Forelimb muscle (tissue), 1 donor: ENCODE measurements at regions not wholly inside any gene's neighbourhood (a gene's known extent, or its start where the extent isn't known, plus 50 kb on each side); places are given as distances from the start of the nearest gene placed in this dataset.

Experiments used
- DNase-seq: peaks from one replicate; pipeline ENCODE4 v3.0.0-alpha.2; 2013; ENCODE audit warnings: low read depth

DNA sequence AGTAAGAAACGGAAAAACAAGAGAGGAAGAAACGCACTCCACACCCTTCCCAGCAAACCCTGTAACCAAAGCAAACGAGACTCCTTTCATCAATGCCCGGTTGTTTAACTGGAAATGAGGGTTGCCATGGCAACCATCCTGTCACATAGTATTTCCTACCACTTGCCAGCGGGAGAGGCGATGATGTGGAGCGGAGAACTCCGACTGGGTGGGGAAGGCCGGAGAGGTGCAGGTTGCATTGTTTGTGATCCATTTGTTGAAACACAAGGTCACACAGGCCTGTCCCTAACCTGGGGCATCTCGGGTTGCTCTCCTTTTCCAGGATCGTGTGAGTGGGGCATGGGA is 609.9 kb downstream of the BUD13 start:
- DNase-seq, result no peak

DNA sequence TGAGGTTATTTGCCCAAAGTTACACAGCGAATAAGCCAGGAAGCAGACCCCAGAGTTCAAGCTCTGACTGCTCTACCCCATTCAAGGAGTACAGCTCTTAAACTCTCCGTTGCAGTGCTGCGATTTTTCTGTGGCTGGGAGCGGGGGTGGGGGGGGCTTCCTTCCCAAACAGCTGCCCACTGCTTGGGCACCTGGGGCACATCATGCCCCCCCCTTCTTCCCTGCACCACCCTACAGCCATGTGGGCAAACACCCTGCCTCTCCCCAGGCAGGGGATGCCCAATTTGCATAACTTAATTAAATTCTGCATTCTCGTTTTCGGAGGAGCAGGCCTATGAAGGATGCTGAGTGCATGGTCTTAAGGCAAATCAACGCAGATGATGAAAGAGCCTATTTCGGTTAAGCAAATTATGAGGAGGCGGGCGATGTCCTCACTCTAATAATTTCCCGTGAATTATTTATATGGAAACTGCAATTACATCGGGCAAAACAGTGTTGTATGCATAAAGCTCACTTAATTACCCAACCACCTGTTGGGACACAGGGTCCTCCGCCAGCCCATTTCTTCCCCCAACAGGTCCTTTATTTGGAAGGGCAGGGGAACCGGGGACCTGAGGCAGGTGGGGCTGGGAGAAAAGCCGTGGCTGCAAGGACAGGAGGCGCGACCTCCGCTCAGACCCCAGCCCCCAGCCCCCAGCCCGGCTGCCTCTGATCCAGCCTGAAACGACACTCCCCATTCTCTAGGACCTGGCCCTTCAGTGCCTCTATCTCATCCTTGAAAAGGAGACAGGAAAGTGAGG is 610.5 kb downstream of the BUD13 start:
- no peak for DNase-seq

DNA sequence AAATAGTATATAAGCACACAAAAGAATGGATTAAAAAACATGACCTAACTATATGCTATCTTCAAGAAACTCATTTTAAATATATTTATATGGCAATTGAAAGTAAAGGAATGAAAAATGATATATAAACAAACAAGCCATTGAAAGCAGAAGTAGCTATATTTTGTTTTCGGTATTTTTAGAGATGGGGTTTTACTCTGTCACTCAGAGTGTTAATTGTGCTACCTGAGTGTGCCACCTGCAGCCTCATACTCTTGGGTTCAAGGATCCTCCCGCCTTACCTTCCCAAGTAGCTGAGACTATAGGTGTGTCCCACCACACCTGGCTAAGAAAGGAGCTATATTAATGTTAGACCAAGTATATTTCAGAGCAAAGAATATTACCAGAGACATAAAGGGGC is 624.1 kb downstream of the BUD13 start:
- DNase-seq, result no peak

DNA sequence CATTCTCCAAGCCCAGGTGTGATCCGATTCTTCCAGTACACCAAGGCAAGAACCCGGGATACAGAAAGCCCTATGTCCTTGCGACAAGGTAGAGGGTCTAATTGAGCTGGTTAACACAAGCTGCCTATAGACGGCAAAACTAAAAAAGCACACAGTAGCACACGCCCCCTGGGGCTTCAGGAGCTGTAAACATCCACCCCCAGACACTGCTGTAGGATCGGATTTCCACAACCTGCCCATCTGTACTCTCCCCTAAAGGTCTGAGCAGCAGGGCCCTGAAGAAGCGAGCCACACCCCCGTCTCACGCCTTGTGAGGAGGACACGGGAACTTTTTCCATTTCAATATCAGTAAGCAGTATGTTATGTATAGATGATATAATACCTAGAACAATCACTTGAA is 624.7 kb downstream of the BUD13 start:
- DNase-seq, result no peak

DNA sequence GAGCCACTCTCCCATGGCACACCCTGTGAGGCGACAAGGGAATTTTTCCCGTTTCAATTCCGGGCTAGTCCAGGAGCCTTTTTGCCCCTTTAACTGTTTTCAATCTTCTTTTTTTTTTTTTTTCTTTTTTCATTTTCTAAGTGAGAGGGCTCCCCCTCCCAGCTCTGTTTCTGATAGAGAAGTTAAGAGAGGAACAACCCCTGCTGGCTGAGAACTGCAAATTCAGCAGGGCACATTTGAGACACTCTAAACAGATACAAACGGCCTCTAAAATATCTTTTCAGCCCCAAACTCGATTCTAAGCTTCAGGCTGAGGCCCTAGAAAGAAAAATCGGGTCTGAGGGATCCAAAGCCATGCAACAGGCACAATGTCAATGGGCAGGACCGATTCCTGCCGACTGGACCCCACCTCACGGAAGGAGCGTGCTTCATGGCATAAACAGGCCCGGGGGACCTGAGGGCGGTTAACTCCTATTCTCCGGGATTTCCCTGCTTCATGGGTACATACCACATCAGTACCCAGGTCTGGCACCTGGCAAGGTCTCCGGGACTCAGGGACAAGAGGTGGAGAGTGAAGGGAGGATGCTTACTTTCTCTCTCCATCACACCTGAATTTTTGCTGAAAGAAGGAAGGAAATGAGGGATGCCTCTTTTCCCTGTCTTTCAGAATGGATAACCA is 627.5 kb downstream of the BUD13 start:
- no peak for DNase-seq

DNA sequence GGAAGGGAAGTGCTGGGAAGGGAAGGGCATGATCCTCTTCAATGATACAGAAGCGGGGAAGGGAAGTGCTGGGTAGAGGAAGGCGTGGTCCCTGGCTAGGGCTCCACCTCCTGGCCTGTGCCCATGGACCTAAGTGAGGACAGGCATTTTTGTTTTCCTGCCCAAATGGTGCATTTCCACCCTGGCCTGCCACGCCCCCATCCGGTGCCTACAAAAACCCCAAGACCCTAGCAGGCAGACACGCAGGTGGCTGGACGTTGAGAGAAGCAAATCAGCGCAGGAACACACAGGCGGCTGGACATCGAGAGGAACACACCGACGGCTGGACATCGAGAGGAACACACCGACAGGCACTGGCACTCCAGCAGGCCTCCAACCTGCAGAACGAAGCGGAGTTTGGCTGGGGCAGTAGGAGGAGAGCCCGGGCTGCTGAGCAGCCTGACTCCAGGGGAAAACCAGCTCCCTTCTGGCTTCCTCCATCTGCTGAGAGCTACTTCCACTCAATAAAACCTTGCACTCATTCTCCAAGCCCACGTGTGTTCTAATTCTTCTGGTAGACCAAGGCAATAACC is 628.3 kb downstream of the BUD13 start:
- no peak for DNase-seq

DNA sequence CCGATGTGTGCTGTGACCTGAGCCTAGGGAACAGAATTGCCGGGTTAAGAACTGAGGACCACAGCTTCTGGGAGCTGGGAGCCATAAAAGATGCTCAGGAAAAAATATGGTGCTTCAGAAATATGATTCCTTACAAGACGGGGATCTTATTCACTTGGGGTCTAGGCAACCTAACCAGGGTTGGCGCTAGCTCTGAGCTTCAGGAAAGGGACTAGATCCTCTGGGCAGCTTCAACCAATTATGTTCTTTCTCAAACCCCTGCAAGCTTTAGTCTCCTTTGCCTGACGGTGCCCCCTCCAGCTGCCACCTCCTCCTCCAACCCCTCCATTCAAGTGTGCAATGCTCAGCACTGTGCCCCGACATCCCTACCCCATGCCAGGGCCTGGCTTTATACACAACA is 634.1 kb upstream of the CADM1 start:
- no peak for DNase-seq

DNA sequence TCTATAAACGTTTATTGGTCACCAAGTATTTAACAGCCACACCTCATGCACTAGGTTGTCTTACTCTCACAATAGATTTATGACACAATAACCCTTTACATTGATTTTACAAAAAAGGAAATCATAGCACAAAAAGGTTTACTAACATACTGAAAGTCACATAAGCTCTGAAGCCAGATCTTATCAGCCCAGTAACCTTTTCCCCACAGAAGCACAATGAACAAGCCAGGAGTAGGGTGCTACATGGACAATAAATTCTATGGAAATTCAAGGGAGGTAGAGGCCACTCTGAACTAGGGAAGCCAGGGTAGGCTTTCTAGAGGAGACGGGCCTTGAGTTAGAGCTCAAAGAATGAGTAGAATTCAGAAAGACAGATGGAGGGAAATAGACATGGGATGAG is 633.5 kb upstream of the CADM1 start:
- DNase-seq, result no peak

DNA sequence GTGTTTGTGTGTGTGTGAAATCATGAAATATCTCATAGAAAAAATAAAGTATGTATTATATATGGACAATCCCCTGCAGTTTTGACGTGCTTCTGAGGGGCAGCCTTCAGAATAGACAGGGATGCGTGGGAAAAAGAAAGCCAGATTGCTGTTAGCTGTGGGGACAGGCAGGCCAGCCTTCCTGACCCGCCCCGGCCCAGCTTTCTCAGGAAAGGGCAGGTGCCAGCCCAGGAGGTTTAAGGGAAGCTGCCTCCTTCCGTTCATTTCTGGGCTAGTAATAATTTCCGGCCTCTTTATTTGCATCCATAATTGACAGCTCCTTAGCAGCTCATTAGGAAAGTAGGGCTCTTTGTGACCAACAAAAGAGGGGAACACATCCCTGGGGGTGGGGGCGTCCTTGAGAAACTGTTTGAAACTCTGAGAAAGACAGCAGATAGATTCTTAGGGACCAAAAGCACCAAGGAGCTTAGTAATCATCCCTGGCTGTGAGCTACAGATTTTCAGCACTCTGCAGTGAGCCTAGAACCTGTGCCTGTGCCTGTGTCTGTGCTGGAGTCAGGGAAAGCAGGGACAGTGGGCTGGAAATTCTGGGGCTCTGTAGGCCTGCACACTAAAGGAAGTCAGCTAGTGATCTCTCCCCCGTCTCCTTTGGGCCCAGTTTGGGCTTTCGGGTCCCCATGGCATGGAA is 632.9 kb upstream of the CADM1 start:
- no peak for DNase-seq

DNA sequence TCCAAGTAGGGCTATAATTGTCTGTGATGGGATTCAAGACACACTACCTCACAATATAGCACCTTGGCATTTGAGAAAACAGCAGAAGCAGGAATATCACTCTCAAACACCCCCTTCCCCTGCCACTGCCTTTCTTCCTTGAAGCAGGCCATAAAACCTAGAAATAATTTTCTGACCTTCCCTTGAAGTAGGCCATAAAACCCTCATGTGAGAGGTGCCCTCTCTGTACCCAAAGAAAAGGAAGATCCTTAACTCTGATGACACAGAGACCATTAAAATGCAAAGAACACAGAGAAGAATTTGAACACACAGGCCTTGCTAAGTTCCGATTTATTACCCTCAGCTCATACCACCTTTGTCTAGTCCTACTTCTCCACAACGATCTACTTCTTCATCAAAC is 631.7 kb upstream of the CADM1 start:
- DNase-seq, result no peak

DNA sequence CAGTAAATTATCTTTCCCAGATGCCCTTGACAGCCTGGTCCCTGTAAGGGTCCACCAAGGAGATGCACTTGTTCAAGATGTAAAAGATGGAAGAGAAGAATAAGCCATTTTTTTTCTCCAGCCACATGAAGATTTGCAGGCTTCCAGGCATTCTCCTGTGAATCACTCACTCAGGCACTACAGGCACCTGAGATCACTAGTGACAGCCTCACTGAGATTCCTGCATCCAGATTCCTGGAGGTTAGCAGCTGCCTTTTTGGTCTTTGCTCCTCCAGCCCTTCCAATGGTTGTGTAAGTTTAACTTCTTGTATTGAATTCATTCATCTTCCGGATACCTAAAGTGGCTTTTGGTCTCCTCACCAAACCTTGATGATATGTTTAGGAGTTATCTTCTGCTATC is 630.2 kb upstream of the CADM1 start:
- no peak for DNase-seq

DNA sequence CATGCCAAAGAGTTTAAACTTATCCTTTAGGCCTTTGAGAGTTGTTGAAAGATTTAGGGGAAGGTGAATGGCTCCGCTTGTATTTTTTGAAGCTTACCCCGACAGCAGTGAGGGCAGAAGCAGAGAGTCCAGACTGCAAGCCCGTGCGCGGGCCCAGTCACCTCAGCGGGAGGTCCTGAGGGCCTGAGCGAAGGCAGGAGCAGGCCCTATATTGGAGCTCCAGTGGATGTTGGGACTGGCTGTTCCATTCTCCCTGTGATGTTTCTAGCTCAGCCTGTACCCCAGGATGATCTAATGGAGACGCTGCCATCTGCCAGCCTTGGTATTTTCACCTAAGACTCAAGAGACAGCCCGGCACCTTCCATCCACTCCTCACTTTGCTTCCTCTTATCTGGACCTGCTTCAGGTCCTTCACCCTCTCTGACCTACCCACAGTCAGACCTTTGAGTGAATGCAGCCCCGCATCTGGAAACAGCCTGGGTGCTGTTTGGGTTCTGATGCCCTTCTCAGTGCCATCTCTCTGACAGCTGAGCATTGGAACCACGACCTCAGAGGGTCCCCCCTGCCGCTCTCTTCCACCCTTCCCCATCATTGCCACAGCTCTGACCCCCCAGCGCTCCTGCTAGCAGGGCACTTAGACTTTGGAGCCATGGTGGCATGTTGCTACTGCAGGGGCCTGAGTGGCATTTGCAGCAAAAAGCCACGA is 628.2 kb upstream of the CADM1 start:
- DNase-seq, result no peak

DNA sequence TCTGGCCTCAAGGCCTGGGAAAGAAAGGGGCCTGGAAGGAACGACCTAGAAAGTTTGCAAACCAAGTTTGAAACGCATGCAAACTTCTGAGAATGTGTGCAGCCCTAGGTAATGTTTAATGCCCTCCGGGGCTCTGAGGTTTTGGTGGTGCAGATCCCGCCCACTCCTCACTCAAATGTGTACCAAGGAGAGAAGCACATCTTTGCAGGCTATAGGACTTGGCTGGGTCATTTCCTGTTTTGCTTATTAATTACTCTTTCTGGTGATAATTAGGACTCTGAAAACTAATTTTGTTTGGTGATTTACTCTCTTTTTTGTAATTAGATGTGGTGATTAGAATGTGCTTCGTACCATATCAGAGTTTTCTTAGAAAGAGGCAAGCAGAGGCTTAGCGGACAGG is 625.9 kb upstream of the CADM1 start:
- no peak for DNase-seq

DNA sequence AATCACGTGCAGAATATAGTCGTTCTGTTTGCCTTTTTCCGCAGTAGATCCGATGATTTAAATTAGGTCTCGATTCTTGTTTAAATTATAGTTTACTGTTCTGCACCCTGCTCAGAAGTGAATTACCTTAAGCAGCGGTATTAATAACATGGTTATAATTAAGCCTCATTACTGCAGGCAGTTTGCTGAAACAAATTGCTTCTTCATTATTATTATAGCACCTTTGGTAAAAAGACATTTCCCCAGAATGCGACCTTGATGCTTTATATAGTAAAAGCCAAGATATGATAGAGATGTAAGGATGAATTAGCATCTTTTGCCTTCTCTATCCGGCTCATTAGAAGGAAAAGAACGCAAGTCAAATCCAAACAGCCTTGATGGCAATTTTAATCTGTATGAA is 625.2 kb upstream of the CADM1 start:
- no peak for DNase-seq

DNA sequence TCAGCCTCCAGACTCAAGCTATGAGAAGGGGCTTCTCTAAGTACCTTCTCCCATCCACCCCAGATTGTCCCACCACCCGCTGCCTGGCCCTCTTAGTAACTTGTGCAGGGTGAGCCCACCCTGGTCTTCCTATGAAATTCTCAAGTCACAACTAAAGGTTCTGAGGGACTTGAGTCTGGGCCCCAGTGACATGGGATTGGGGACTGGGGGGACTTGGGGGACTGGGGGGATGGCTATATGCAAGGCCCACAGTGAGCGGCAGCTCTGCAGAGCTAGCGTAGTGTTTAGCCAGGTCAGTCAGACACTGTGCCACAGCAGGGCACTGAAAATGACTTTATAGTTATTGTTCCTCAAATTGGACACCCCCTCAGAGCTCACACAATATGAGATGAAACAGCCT is 622.3 kb upstream of the CADM1 start:
- DNase-seq, result no peak

DNA sequence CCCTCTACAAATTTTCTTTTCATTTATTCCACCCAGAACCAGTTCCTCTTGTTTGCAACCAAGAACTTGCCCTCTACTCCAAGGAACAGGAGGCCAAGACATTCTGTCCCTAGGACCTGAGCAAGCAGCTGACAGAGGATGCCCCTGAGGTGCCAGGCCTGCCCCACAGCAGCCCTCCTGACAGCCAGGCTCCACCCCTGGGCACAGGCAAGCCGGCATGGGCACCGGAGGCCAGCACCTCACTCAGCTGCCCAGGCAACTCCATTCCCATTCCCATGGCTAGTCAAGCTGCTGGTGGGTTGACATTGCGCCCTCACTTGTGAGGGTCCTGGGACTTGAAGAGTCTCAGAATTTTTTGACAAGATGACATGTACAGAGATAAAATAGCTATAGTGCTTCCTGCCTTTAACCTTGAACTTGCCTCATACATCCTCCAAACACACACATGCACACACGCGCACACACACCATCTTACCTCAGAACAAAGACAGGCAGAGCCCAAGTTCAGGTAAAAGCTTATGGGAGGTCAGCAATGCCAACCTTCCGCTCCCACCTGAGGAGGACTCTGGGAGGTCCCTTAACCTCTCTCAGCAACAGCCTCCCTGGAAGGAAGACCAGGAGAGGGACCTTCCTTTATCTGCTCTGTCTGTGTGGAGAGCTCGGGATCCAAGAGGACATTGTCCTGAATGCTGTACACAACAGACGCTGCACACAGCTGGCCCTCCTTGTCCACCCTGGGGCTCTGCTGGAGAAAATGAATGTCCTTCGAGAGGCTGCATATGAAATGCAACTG is 620.9 kb upstream of the CADM1 start:
- DNase-seq, result no peak

DNA sequence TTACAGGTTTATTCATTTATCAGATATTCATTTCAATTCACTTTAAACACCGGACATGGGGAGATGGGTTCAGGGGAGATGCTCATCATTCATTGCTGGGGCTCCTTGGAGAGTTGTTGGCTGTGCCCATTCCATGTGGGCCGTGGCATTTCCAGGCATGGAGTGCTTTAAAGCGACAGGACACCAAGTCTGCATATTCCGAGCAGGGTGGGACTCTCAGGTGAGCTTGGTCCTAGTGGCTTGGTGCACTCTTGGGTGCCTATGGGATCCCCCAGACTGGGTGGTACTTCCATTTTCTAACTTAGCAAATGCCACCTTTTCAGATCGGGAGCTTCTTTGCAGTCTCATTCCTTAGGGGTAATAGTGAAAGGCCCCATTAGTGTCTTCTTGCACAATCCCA is 619.5 kb upstream of the CADM1 start:
- no peak for DNase-seq

DNA sequence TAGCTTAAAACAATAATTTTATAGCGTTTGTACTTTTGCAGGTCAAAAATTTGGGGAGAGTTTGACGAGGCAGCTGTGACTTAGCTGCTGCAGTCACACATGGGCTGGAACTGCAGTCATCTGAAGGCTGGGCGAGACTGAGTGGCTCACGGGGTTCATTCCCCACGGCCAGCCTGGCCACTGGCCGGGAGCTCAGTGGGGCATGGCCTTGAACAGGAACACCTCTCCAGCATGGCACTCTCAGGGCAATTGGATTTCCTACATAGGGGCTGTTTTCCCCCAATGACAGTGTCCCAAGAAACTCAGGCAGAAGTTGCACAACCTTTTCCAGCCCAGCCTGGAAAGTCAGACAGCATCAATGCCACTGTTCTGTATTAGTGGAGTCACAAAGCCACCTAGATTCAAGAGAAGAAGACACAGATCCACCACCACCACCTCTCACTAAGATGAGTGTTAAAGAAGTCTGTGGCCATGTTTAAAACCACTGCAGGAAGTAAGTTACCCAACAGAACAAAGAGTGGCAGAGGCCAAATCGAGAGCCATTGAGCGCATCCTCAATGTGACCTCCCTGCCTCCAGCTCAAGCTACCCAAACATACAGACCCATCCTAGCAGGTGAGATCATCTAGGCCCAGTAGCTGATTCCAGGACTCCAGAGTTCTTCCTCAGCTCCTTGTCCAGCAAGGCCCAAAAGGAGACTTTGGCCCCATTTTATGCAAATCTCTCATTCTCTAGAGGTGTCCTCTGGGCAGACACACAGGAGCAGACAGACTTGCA is 618.7 kb upstream of the CADM1 start:
- DNase-seq, result no peak

DNA sequence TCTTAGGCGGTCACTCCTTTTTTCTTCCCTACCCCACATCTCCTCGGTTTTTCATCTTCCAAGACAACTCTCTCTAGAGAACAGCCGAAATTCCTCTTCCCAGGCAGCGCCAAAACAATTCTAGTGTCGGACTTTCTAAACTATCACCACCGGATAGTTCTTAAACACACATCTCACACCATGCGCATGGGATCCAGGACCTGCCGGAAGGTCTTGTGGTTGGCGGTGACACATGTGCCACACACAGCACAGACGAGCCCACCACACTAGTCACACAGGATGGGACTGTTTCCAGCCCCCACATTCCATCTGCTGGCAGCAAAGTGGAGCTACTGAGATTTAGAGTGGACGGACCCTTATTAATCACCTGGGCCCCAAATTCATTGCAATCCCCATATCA is 614.9 kb upstream of the CADM1 start:
- DNase-seq, result no peak

DNA sequence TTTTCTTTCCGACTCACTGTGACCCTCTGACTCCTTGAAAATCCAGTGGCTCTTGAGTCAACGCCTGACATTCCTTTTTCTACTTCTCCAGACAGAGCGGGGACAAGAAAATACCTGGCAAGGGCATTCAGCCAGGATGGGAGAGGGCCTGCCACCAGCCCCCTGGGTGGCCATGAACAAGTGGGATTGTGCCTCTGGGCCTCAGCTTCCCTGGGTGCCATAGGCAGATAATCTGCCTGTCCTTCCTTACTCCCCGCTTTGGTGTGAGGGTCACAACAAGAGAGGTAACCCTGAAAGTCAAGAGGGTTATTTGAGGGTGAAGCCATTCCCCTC is 613.9 kb upstream of the CADM1 start:
- no peak for DNase-seq
